Mesodermal cell (in vitro differentiated cells): ENCODE measurements at regions not wholly inside any gene's neighbourhood (a gene's known extent, or its start where the extent isn't known, plus 50 kb on each side); places are given as distances from the start of the nearest gene placed in this dataset.

Experiments used
- H3K27ac ChIP-seq: 2 replicates; pipeline ENCODE4 v1.7.0; 2013; ENCODE audit warnings: mild to moderate bottlenecking, low read depth, low read length, moderate library complexity; ENCODE audit not compliant: severe bottlenecking
- H3K36me3 ChIP-seq: 2 replicates; pipeline ENCODE4 v1.7.1; 2013; ENCODE audit warnings: mild to moderate bottlenecking, low read length, moderate library complexity; ENCODE audit not compliant: control insufficient read depth, insufficient read depth
- H3K4me1 ChIP-seq: one replicate; pipeline ENCODE4 v1.7.1; 2013; ENCODE audit warnings: mild to moderate bottlenecking, low read length; ENCODE audit not compliant: insufficient read depth, control insufficient read depth, poor library complexity, severe bottlenecking
- H3K4me3 ChIP-seq: 2 replicates; pipeline ENCODE4 v1.7.0; 2013; ENCODE audit warnings: low read length, control low read depth, mild to moderate bottlenecking; ENCODE audit not compliant: insufficient read depth, poor library complexity, severe bottlenecking; ENCODE audit errors: extremely low read depth
- H3K9me3 ChIP-seq: 2 replicates; pipeline ENCODE4 v1.7.1; 2013; ENCODE audit warnings: mild to moderate bottlenecking, low read length, moderate library complexity; ENCODE audit not compliant: control insufficient read depth
- whole genome bisulfite sequencing, 2 experiments: methylation state at CpG; one replicate each; pipeline ENCODE4 v1.1.5; 2013; ENCODE audit warnings: missing lambda C conversion rate in 2 of 2; ENCODE audit not compliant: insufficient coverage in 2 of 2; 5-methylcytosine and 5-hydroxymethylcytosine counted together

- no peak overlapping the region for H3K27ac ChIP-seq
- H3K36me3 ChIP-seq: no peaks in the 10 kb centered on the region
- WGBS, 2 experiments: 89 to 93% methylated on average over 3 of the region's 6 CpGs
- peaks cover 7% of the 10 kb centered on the region for H3K4me1 ChIP-seq
- no peak overlapping the region for H3K4me3 ChIP-seq
- H3K9me3 ChIP-seq: no peaks in the 10 kb centered on the region
Observed at GRCh38 chr4:74628852-74629620, 165.3 kb downstream of the BTC start.

- 100% methylated on average over 1 of the region's 3 CpGs; no CpG with 5 or more reads in 1 of the 2 experiments for WGBS, 2 experiments
- Histone ChIP-seq H3K36me3 (no peaks in the 10 kb centered on the region), H3K9me3 (no peaks in the 10 kb centered on the region), H3K4me3 (no peak overlapping the region), H3K27ac (no peak overlapping the region), H3K4me1 (peaks cover 2% of the 10 kb centered on the region)
Observed at GRCh38 chr4:74630551-74630950, 163.8 kb downstream of the BTC start.

GRCh38 chr4:74631338-74631737 is 163.0 kb downstream of the BTC start:
- H3K27ac ChIP-seq: no peak overlapping the region
- no peaks in the 10 kb centered on the region for H3K9me3 ChIP-seq
- no peak overlapping the region for H3K4me3 ChIP-seq
- 83 to 94% methylated on average over 1 to 2 of the region's 2 CpGs for WGBS, 2 experiments
- peaks cover 2% of the 10 kb centered on the region for H3K4me1 ChIP-seq
- no peaks in the 10 kb centered on the region for H3K36me3 ChIP-seq

- Histone ChIP-seq H3K36me3 (no peaks in the 10 kb centered on the region), H3K4me3 (no peak overlapping the region), H3K4me1 (peaks cover 2% of the 10 kb centered on the region), H3K27ac (no peak overlapping the region), H3K9me3 (no peaks in the 10 kb centered on the region)
Observed at GRCh38 chr4:74631988-74632387, 162.3 kb downstream of the BTC start.

GRCh38 chr4:74632634-74633033 is 161.7 kb downstream of the BTC start:
- Histone ChIP-seq H3K9me3 (no peaks in the 10 kb centered on the region), H3K36me3 (no peaks in the 10 kb centered on the region), H3K4me1 (peaks cover 2% of the 10 kb centered on the region), H3K4me3 (no peak overlapping the region), H3K27ac (no peak overlapping the region)
- WGBS, 2 experiments: 80% methylated on average over 1 of the region's 3 CpGs; no CpG with 5 or more reads in 1 of the 2 experiments

- Histone ChIP-seq H3K36me3 (no peaks in the 10 kb centered on the region), H3K27ac (no peak overlapping the region), H3K9me3 (no peaks in the 10 kb centered on the region), H3K4me1 (no peaks in the 10 kb centered on the region), H3K4me3 (no peak overlapping the region)
- WGBS, 2 experiments: 88 to 89% methylated on average over 1 to 2 of the region's 2 CpGs
Observed at GRCh38 chr4:74635074-74635473, 159.2 kb downstream of the BTC start.

- Histone ChIP-seq H3K4me1 (peaks cover 5% of the 10 kb centered on the region), H3K4me3 (no peak overlapping the region), H3K9me3 (no peaks in the 10 kb centered on the region), H3K36me3 (no peaks in the 10 kb centered on the region), H3K27ac (no peak overlapping the region)
- no CpG with 5 or more reads among the region's 2 CpGs for WGBS, 2 experiments
Observed at GRCh38 chr4:74635490-74636123, 158.7 kb downstream of the BTC start.

- Histone ChIP-seq H3K9me3 (no peaks in the 10 kb centered on the region), H3K4me3 (no peak overlapping the region), H3K36me3 (no peaks in the 10 kb centered on the region), H3K4me1 (peaks cover 7% of the 10 kb centered on the region), H3K27ac (no peak overlapping the region)
- WGBS, 2 experiments: 100% methylated on average over 1 of the region's 1 CpG; no CpG with 5 or more reads in 1 of the 2 experiments
Observed at GRCh38 chr4:74638001-74638400, 156.3 kb downstream of the BTC start.

GRCh38 chr4:74638689-74639088 is 155.6 kb downstream of the BTC start:
- Histone ChIP-seq H3K27ac (no peak overlapping the region), H3K4me3 (no peak overlapping the region), H3K36me3 (no peaks in the 10 kb centered on the region), H3K9me3 (no peaks in the 10 kb centered on the region), H3K4me1 (peaks cover 7% of the 10 kb centered on the region)
- 85 to 100% methylated on average over 1 to 2 of the region's 3 CpGs for WGBS, 2 experiments

GRCh38 chr4:74640111-74640903 is 154.0 kb downstream of the BTC start:
- Histone ChIP-seq H3K4me1 (peaks cover 7% of the 10 kb centered on the region), H3K36me3 (no peaks in the 10 kb centered on the region), H3K4me3 (no peak overlapping the region), H3K27ac (peak overlapping the region; percentile 33), H3K9me3 (no peaks in the 10 kb centered on the region)
- 88 to 97% methylated on average over 3 to 4 of the region's 4 CpGs for WGBS, 2 experiments
